Liver (tissue), 8 donors: ENCODE measurements at regions not wholly inside any gene's neighbourhood (a gene's known extent, or its start where the extent isn't known, plus 50 kb on each side); places are given as distances from the start of the nearest gene placed in this dataset.

Experiments
- DNase-seq: peaks from one replicate; pipeline ENCODE4 v3.0.0-alpha.2; 2017; ENCODE audit warnings: low spot score
- H3K27ac ChIP-seq, 2 donors: one replicate each; pipeline ENCODE4 v1.7.0; 2013; ENCODE audit warnings: inconsistent platforms in 2 of 2, low read length in 2 of 2, control low read depth in 1 of 2, low read depth in 1 of 2, mild to moderate bottlenecking in 1 of 2
- H3K27me3 ChIP-seq, 4 donors: one replicate each; pipeline versions ENCODE4 v1.6.1 to v1.7.0; 2013; ENCODE audit warnings: low read length in 3 of 4, inconsistent platforms in 1 of 4, mild to moderate bottlenecking in 1 of 4, moderate library complexity in 1 of 4; ENCODE audit not compliant: control insufficient read depth in 4 of 4, insufficient read depth in 4 of 4
- H3K36me3 ChIP-seq, 4 donors: one replicate each; pipeline versions ENCODE4 v1.6.1 to v1.7.0; 2013; ENCODE audit warnings: low read length in 3 of 4, mild to moderate bottlenecking in 3 of 4, low read depth in 1 of 4, moderate library complexity in 1 of 4; ENCODE audit not compliant: control insufficient read depth in 4 of 4, insufficient read depth in 3 of 4
- H3K4me1 ChIP-seq, 4 donors: one replicate each; pipeline versions ENCODE4 v1.6.1 to v1.7.0; 2013; ENCODE audit warnings: low read length in 3 of 4, mild to moderate bottlenecking in 3 of 4, moderate library complexity in 1 of 4; ENCODE audit not compliant: control insufficient read depth in 4 of 4, insufficient read depth in 4 of 4
- H3K4me3 ChIP-seq, 3 donors: one replicate each; pipeline versions ENCODE4 v1.6.1 to v1.7.0; 2013; ENCODE audit warnings: low read length in 3 of 3, control low read depth in 1 of 3, low read depth in 1 of 3, mild to moderate bottlenecking in 1 of 3
- H3K9ac ChIP-seq, 2 donors: one replicate each; pipeline ENCODE4 v1.7.0; 2013; ENCODE audit warnings: low read length in 2 of 2, mild to moderate bottlenecking in 2 of 2, moderate library complexity in 2 of 2, control low read depth in 1 of 2, low read depth in 1 of 2
- H3K9me3 ChIP-seq, 4 donors: one replicate each; pipeline versions ENCODE4 v1.6.1 to v1.7.0; 2013; ENCODE audit warnings: low read length in 3 of 4; ENCODE audit not compliant: control insufficient read depth in 4 of 4
- ATF3 ChIP-seq: IDR thresholded peaks from 2 replicates; pipeline ENCODE4 v1.6.1; 2016; ENCODE audit warnings: antibody characterized with exemption
- CTCF ChIP-seq: fragments of 150-350 bp; IDR thresholded peaks from 2 replicates; pipeline ENCODE4 v1.5.1; 2017; ENCODE audit warnings: improper control_type of control experiment, low read depth, low read length; ENCODE audit not compliant: missing input control
- EGR1 ChIP-seq, 2 donors: IDR thresholded peaks; 2 replicates each; pipeline ENCODE4 v1.6.1; 2016 to 2018; ENCODE audit warnings: antibody characterized with exemption in 2 of 2, low read depth in 2 of 2
- FOXA1 ChIP-seq: IDR thresholded peaks from 2 replicates; pipeline ENCODE4 v1.6.1; 2016; ENCODE audit warnings: antibody characterized with exemption
- FOXA2 ChIP-seq: IDR thresholded peaks from 2 replicates; pipeline ENCODE4 v1.6.1; 2016; ENCODE audit warnings: antibody characterized with exemption
- GABPA ChIP-seq, 2 donors: IDR thresholded peaks in 1 of 2; conservative IDR thresholded peaks in 1 of 2; 2 replicates each; pipeline ENCODE4 v1.6.1; 2016; ENCODE audit warnings: antibody characterized with exemption in 2 of 2, mild to moderate bottlenecking in 1 of 2, moderate library complexity in 1 of 2
- HNF4A ChIP-seq, 2 donors: conservative IDR thresholded peaks; 2 replicates each; pipeline ENCODE4 v1.6.1; 2016; ENCODE audit warnings: antibody characterized with exemption in 2 of 2, mild to moderate bottlenecking in 2 of 2
- HNF4G ChIP-seq: IDR thresholded peaks from 2 replicates; pipeline ENCODE4 v1.6.1; 2016; ENCODE audit warnings: antibody characterized with exemption
- JUND ChIP-seq, 2 donors: IDR thresholded peaks; 2 replicates each; pipeline ENCODE4 v1.6.1; 2016; ENCODE audit warnings: antibody characterized with exemption in 2 of 2
- MAX ChIP-seq: IDR thresholded peaks from 2 replicates; pipeline ENCODE4 v1.6.1; 2016; ENCODE audit warnings: antibody characterized with exemption
- NR2F2 ChIP-seq: IDR thresholded peaks from 2 replicates; pipeline ENCODE4 v1.6.1; 2016; ENCODE audit warnings: antibody characterized with exemption
- RAD21 ChIP-seq, 2 donors: IDR thresholded peaks; 2 replicates each; pipeline ENCODE4 v1.6.1; 2016; ENCODE audit warnings: antibody characterized with exemption in 2 of 2, mild to moderate bottlenecking in 2 of 2
- REST ChIP-seq: IDR thresholded peaks from 2 replicates; pipeline ENCODE4 v1.6.1; 2016; ENCODE audit warnings: antibody characterized with exemption, mild to moderate bottlenecking
- RXRA ChIP-seq, 2 donors: IDR thresholded peaks; 2 replicates each; pipeline ENCODE4 v1.6.1; 2017 to 2018; ENCODE audit warnings: antibody characterized with exemption in 2 of 2, mild to moderate bottlenecking in 1 of 2
- SP1 ChIP-seq: IDR thresholded peaks from 2 replicates; pipeline ENCODE4 v1.6.1; 2018; ENCODE audit warnings: antibody characterized with exemption, mild to moderate bottlenecking
- ZBTB33 ChIP-seq: IDR thresholded peaks from 2 replicates; pipeline ENCODE4 v1.6.1; 2016; ENCODE audit warnings: antibody characterized with exemption
- WGBS: extraction: QIAGEN DNeasy Blood & Tissue Kit; methylation state at CpG from one replicate; pipeline ENCODE4 v1.1.7; 2013; 5-methylcytosine and 5-hydroxymethylcytosine counted together
- donor health status: healthy.
- donor health status: healthy.
- donor health status: healthy.
- donor health status: healthy.
- donor health status: healthy.

- Histone ChIP-seq H3K27me3 (peaks cover 0 to 2% (median 0%) of the 10 kb centered on the region in 4 donors), H3K4me1 (peaks cover 0 to 3% (median 0%) of the 10 kb centered on the region in 4 donors), H3K36me3 (no peaks in the 10 kb centered on the region), H3K27ac (no peak overlapping the region), H3K9ac (no peak overlapping the region), H3K4me3 (no peak overlapping the region), H3K9me3 (no peaks in the 10 kb centered on the region)
- no peak for TF ChIP-seq HNF4G
- no peak for TF ChIP-seq SP1
- no peak for TF ChIP-seq NR2F2
- no peak for TF ChIP-seq FOXA1
- no peak for TF ChIP-seq ATF3
- TF ChIP-seq FOXA2 = no peak
- no peak for TF ChIP-seq CTCF
- no peak for TF ChIP-seq JUND (IDR thresholded peaks at IDR 0.05)
- no peak for TF ChIP-seq HNF4A (conservative IDR thresholded peaks at IDR 0.05)
- TF ChIP-seq MAX = no peak
- no peak for TF ChIP-seq RAD21 (IDR thresholded peaks at IDR 0.05)
- no peak for TF ChIP-seq RXRA (IDR thresholded peaks at IDR 0.05)
- TF ChIP-seq GABPA (IDR thresholded peaks at IDR 0.05 in 1 of 2, conservative IDR thresholded peaks at IDR 0.05 in 1 of 2) = no peak
- no peak for TF ChIP-seq EGR1 (IDR thresholded peaks at IDR 0.05; ENCODE audit: low read depth in 2 of 2)
- WGBS = 80% methylated on average over 16 of the region's 16 CpGs
- peak; percentile 17 for DNase-seq
Observed at GRCh38 chr11:134579724-134580609, 167.9 kb upstream of the B3GAT1 start.

GRCh38 chr11:134578807-134579723, 167.0 kb upstream of the B3GAT1 start:
- Histone ChIP-seq H3K4me1 (peaks cover 0 to 3% (median 0%) of the 10 kb centered on the region in 4 donors), H3K9me3 (no peaks in the 10 kb centered on the region), H3K27me3 (peaks cover 0 to 2% (median 0%) of the 10 kb centered on the region in 4 donors), H3K36me3 (no peaks in the 10 kb centered on the region), H3K4me3 (no peak overlapping the region), H3K27ac (no peak overlapping the region), H3K9ac (no peak overlapping the region)
- peak; percentile 33 for DNase-seq
- peak; percentile 58 to 60 for TF ChIP-seq RAD21 (IDR thresholded peaks at IDR 0.05)
- no peak for TF ChIP-seq ATF3
- no peak for TF ChIP-seq NR2F2
- no peak for TF ChIP-seq REST
- no peak for TF ChIP-seq FOXA1
- TF ChIP-seq ZBTB33 = no peak
- TF ChIP-seq JUND (IDR thresholded peaks at IDR 0.05) = no peak
- TF ChIP-seq EGR1 (IDR thresholded peaks at IDR 0.05; ENCODE audit: low read depth in 2 of 2) = no peak
- TF ChIP-seq HNF4G = no peak
- TF ChIP-seq RXRA (IDR thresholded peaks at IDR 0.05) = no peak
- TF ChIP-seq CTCF = peak; percentile 22
- TF ChIP-seq FOXA2 = no peak
- 81% methylated on average over 22 of the region's 22 CpGs for WGBS
